SKM-1 (cell line): ENCODE measurements at regions not wholly inside any gene's neighbourhood (a gene's known extent, or its start where the extent isn't known, plus 50 kb on each side); places are given as distances from the start of the nearest gene placed in this dataset.
A peak's percentile ranks its signal among the peaks of the same experiment; 100 is the strongest.

Experiments
- DNase-seq: peaks from one replicate; lab custom pipeline; 2025; ENCODE audit not compliant: unreplicated experiment; lab: John Stamatoyannopoulos, UW

DNA sequence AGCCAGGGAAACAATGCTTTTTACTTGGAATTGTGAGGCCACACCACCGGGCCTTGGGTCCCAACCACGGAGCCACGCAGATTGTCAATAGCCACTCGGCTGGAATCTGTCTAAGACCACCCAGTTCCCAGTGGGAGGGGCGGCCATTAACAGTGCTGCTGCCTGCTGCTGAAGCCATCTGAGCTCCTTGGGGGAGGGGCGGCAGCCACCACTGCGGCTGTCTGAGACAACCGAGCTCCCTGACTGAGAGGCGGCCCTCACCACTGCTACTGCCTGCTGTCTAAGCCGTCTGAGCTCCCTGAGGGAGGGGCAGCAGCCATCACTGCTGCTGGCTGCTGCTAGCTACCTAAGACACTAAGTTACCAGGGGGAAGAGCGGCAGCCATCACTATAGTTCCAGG is 64.3 kb downstream of the DMRTA2 start:
- DNase-seq, result no peak

GRCh38 chr1:50357186-50357585 is 66.1 kb downstream of the DMRTA2 start:
- no peak for DNase-seq

- no peak for DNase-seq
These were observed 68.4 kb downstream of the DMRTA2 start for GRCh38 chr1:50354813-50355212.

DNA sequence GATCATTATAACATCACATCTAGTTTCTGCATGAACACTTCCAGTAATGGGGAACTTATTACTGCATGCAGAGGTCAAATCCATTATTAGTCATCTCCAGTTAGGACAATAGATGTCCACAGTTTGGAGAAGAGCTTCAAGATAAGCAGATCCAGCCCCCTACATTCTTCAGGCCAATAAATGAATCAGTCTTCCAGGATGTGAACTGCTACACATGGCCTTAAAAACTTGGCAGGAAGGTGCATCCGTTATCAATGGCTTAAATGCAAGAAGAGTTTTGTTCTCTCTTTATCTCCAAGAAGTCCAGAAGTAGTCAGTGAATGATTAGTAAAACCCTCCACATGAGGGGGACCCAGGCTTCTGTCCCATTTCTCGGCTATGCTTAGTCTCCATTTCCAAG is 70.8 kb downstream of the DMRTA2 start:
- no peak for DNase-seq

DNA sequence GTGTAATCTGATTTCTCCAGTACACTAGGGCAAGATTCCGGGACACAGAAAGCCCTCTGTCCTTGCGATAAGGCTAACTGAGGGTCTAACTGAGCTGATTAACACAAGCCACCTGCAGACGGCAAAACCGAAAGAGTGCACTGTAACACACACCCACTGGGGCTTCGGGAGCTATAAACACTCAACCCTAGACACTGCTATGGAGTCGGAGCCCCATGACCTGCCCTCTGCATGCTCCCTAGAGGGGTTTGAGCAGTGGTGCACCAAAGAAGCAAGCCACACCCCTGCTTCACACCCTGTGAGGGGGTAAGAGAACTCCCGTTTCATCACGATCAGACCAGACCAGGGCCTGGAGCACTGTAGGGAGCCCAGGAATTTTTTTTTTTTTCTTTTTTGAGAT is 72.4 kb downstream of the DMRTA2 start:
- DNase-seq, result no peak

GRCh38 chr1:50350421-50350820 is 72.8 kb downstream of the DMRTA2 start:
- no peak for DNase-seq

- DNase-seq, result no peak
These were observed 74.0 kb downstream of the DMRTA2 start for GRCh38 chr1:50349242-50349565.

DNA sequence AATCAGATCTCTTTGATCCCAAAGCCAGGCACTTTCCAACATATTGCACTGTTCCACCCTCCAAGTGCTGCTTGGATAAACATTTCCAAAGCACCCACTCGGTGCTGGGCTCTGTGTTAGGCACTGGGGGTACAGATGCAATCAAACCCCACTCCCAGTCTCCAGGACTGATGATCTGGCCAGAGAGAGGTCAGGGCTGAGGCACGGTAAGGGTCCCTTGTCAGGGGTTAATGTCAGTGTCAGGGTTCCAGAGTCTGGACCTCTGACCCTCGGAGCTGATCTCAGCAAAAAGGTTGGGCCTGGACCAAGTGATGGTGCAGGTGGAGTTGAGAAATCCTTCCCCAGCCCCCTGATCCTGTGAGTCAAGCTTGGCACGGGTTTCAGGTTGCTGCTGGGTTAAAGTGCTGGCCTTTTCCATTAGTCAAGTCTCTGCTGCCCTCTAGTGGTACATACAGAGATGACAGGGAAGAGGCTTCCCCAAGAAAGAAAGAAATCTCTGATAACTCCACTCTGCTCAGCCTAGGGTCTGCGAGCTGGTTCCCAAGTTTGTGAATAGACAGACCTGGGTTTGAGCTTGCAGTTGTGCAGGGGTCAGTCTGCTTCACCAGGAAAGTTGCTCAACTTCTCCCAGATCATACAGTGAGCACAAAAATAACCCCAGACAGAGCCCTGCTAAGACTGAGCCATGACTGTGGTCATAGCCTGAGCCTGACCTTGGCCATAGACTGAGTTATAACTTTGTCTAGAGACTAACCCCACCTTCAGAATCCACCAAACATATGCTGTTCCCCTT is 74.6 kb downstream of the DMRTA2 start:
- peak; percentile 48 for DNase-seq

- no peak for DNase-seq
These were observed 75.3 kb downstream of the DMRTA2 start for GRCh38 chr1:50347933-50348332.

- no peak for DNase-seq
These were observed 76.6 kb downstream of the DMRTA2 start for GRCh38 chr1:50346621-50347020.

GRCh38 chr1:50343323-50343722 is 79.9 kb downstream of the DMRTA2 start:
- DNase-seq, result no peak

DNA sequence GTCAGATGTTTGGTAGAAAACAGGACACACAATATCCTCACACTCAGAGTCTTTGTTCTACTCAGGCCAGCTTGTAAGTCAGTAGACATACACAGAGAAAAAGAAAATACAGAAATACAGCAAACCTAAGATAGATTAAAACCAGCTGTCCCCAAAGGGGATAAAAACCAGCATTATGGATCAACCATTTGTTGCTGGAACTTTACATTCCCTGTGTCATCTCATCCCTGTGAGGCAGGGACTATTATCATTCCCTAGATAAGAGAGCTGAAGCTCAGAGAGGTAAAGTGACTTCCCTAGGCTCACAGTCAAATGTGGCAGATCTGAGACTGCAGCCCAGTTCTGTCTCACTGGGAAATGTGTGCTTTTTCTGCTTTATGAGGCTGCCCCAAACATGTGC is 80.7 kb downstream of the DMRTA2 start:
- no peak for DNase-seq

GRCh38 chr1:50335036-50335435 is 88.2 kb downstream of the DMRTA2 start:
- DNase-seq, result no peak

GRCh38 chr1:50333595-50333974 is 89.7 kb downstream of the DMRTA2 start:
- DNase-seq, result peak; percentile 47

- peak; percentile 47 for DNase-seq
These were observed 90.2 kb downstream of the DMRTA2 start for GRCh38 chr1:50332941-50333594.

- no peak for DNase-seq
These were observed 93.8 kb downstream of the DMRTA2 start for GRCh38 chr1:50329332-50329932.

- DNase-seq, result no peak
These were observed 94.7 kb downstream of the DMRTA2 start for GRCh38 chr1:50328552-50328951.

- no peak for DNase-seq
These were observed 97.2 kb downstream of the DMRTA2 start for GRCh38 chr1:50326026-50326425.

DNA sequence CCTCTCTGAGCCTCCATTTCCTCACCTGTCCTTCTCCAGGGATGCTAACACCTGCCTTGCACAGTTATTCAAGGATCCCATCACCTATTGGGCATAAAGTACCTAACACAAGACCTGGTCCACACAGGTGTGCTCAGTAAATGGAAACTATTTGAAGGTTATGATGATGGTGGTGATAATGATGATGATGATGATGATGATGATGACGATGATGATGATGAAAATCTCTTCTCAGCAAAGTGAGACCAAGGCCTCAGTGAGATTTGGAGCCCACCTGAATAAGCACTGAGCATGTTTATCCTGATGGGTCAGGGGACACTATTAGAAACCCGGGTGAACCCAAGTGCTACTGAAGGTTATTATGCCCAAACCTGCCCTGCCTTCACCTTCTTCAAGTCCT is 100.7 kb downstream of the DMRTA2 start:
- DNase-seq, result no peak

GRCh38 chr1:50318428-50318827 is 104.8 kb downstream of the DMRTA2 start:
- no peak for DNase-seq

DNA sequence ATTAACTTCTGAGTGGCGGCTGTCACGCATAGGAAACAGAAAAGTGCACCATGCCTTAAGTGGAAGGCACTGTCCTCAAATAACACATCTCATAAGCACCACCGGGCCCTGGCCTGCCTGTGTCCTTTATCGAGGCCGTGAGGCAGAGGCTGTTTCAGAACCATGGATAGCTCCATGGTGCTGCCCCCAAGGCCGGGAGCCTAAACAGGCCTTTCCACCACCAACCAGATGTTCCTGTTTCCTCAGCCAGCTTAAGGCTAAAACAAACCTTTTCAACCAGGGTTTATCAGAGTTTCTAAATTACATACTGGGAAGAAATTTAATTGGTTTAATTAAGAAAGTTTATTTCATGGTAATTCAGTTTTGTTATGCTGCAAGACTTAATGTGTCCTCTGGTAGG is 114.4 kb downstream of the DMRTA2 start:
- no peak for DNase-seq

DNA sequence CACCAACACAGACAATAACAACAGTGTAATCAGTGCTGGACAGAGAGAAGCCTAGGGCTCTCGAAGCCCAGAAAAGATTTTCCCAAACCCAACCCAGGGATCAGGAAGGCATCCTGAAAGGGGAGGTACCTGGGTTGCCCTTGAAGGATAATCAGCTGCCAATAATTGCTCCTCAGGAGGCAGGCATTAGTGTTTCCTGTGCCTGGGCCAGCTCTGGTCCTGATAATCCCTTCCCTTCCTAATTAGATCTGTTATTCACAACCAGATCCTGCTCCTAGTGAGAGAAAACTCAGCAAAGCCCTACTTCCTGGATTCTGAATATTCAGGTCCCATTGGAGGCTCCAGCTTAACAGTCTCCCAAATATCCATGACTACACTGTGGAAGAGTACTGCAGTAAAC is 117.4 kb downstream of the DMRTA2 start:
- DNase-seq, result no peak

DNA sequence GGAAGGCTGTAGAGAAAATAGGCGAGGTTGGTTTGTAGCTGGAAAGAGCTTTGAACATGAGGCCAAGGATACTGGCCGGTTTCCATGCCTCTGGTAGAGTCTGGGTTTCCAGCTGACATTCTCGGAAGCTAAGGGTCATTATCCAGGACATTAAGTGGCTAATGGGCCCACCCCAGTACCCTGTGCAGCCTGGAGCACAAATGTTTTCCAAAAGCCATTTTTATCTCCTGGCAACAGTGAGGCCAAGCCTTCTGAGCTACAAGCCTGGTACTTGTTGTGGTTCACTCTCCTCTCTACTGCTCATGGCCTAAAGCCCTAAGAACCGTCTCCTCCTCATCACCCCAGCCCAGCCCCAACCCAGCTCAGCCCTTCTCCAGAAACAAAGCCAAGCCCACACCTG is 122.9 kb downstream of the DMRTA2 start:
- DNase-seq, result no peak
